OCI-LY7 (cell line): ENCODE measurements at regions not wholly inside any gene's neighbourhood (a gene's known extent, or its start where the extent isn't known, plus 50 kb on each side); places are given as distances from the start of the nearest gene placed in this dataset.

Source experiments
- CTCF ChIP-seq: fragments of 200-600 bp; sonication (generic); conservative IDR thresholded peaks from 2 replicates; pipeline ENCODE4 v1.5.1; 2014; ENCODE audit warnings: mild to moderate bottlenecking, antibody characterized with exemption, low read length, moderate library complexity, mixed read lengths
- EZH2phosphoT487 ChIP-seq: fragments of 200-600 bp; sonication (generic); IDR thresholded peaks from 2 replicates; pipeline ENCODE4 v1.6.1; 2018; ENCODE audit warnings: low read depth, borderline replicate concordance, mild to moderate bottlenecking, mixed run types, antibody characterized with exemption, low read length, moderate library complexity, mixed read lengths

DNA sequence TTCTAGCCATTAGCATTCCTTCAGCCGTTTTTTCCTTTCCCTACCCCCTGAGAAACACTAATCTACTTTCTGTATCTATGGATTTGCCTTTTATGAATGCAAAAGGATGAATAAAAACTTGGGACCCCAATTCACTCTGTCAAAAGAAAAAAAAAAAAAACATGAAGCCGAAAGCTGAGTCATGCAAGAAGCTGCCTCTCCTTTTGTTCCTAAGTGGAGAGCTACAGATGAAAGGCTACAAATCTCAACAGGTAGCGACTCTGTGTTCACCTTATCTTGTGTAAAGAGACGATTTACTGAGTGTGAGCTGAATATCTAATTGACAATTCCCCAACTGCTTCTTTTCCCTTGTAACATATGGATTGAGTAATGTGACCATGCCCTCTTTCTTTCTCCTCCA lies 1072.8 kb downstream of the UQCRFS1 start:
- TF ChIP-seq CTCF (no peak), EZH2phosphoT487 (no peak)
